B cell (primary cell): ENCODE measurements at regions not wholly inside any gene's neighbourhood (a gene's known extent, or its start where the extent isn't known, plus 50 kb on each side); places are given as distances from the start of the nearest gene placed in this dataset.

Experiments
- EZH2 ChIP-seq: IDR thresholded peaks from 2 replicates; pipeline ENCODE4 v1.6.1; 2012; ENCODE audit warnings: borderline replicate concordance, low read depth, mild to moderate bottlenecking, moderate library complexity, low read length; ENCODE audit not compliant: insufficient read depth, poor library complexity, severe bottlenecking
- TF ChIP-seq, protein P1 (sequence below): fragments of 200-600 bp; IDR thresholded peaks from one replicate; pipeline ENCODE4 v1.8.0; 2022; ENCODE audit warnings: antibody characterized with exemption, mild to moderate bottlenecking

DNA sequence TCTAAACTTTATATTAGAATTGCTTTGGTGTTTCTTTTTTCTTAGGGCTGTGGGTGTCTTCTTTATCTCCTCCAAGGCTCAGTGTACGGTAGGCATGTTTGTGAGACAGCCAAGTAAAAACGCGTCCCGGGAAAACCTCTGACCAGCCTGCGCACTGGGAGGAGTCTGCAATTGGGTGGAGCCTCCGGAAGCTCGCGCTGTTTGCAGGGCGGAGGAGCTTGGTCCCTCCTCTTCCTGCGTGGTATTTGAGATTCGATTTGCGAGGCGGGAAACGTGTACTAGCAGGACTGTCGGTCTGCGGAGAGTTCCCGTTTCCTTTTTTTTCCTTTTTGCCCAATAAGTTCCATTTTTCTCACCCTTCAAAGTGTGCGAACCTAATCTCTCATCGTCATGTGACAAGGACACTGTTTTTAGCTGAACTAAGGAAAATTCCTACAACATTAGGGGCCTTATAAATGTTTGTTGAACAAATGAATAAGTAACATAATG is 182.1 kb upstream of the OTX2 start:
- TF ChIP-seq, protein P1, sequence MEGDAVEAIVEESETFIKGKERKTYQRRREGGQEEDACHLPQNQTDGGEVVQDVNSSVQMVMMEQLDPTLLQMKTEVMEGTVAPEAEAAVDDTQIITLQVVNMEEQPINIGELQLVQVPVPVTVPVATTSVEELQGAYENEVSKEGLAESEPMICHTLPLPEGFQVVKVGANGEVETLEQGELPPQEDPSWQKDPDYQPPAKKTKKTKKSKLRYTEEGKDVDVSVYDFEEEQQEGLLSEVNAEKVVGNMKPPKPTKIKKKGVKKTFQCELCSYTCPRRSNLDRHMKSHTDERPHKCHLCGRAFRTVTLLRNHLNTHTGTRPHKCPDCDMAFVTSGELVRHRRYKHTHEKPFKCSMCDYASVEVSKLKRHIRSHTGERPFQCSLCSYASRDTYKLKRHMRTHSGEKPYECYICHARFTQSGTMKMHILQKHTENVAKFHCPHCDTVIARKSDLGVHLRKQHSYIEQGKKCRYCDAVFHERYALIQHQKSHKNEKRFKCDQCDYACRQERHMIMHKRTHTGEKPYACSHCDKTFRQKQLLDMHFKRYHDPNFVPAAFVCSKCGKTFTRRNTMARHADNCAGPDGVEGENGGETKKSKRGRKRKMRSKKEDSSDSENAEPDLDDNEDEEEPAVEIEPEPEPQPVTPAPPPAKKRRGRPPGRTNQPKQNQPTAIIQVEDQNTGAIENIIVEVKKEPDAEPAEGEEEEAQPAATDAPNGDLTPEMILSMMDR: no peak
- no peak for TF ChIP-seq EZH2
